WTC11 (cell line): ENCODE measurements at regions not wholly inside any gene's neighbourhood (a gene's known extent, or its start where the extent isn't known, plus 50 kb on each side); places are given as distances from the start of the nearest gene placed in this dataset.
A peak's percentile ranks its signal among the peaks of the same experiment; 100 is the strongest.

Source experiments
- ATAC-seq: fragments of 200-7000 bp; cut with Tn5 transposase; 2 replicates; pipeline ENCODE4 v1.10.0; 2021; ENCODE audit warnings: mild to moderate bottlenecking, moderate library complexity
- CTCF ChIA-PET: fragments of 300-600 bp; sonication (Branson Sonifier 250); formaldehyde crosslinking; loops from one replicate; lab custom pipeline; 2021; ENCODE audit warnings: antibody characterized with exemption; lab: Charles Lee
- POLR2A ChIA-PET: fragments of 350-600 bp; sonication (Branson Sonifier 250); formaldehyde crosslinking; loops from one replicate; lab custom pipeline; 2021; ENCODE audit warnings: antibody characterized with exemption; lab: Charles Lee
- DNase-seq: peaks from one replicate; pipeline ENCODE4 v3.0.0; 2021; ENCODE audit warnings: low spot score
- H3K27ac Mint-ChIP-seq: 2 replicates; pipeline ENCODE4 v1.8.0; 2021; ENCODE audit warnings: mixed read lengths
- H3K27me3 Mint-ChIP-seq: 2 replicates; pipeline ENCODE4 v1.8.0; 2021; ENCODE audit warnings: low read depth, mild to moderate bottlenecking, moderate library complexity, mixed read lengths
- H3K36me3 Mint-ChIP-seq: 2 replicates; pipeline ENCODE4 v1.8.0; 2021; ENCODE audit warnings: mixed read lengths
- H3K4me1 Mint-ChIP-seq: 2 replicates; pipeline ENCODE4 v1.8.0; 2022; ENCODE audit warnings: mixed read lengths
- H3K4me3 Mint-ChIP-seq: 2 replicates; pipeline ENCODE4 v1.8.0; 2021; ENCODE audit warnings: mild to moderate bottlenecking, moderate library complexity, mixed read lengths
- H3K9me3 Mint-ChIP-seq: 2 replicates; pipeline ENCODE4 v1.8.0; 2021; ENCODE audit warnings: mixed read lengths
- AFF4 ChIP-seq: sonication (generic); formaldehyde crosslinking; IDR thresholded peaks from 2 replicates; pipeline ENCODE4 v1.8.1; 2023; ENCODE audit warnings: mild to moderate bottlenecking, missing genetic modification reagents, borderline replicate concordance
- ATF3 ChIP-seq: sonication (generic); formaldehyde crosslinking; conservative IDR thresholded peaks from 2 replicates; pipeline ENCODE4 v1.8.1; 2022; ENCODE audit warnings: mild to moderate bottlenecking, missing genetic modification reagents
- CREM ChIP-seq: sonication (generic); formaldehyde crosslinking; IDR thresholded peaks from 2 replicates; pipeline ENCODE4 v1.8.1; 2022; ENCODE audit warnings: mild to moderate bottlenecking, missing genetic modification reagents, moderate library complexity
- ETV6 ChIP-seq: sonication (generic); formaldehyde crosslinking; IDR thresholded peaks from 2 replicates; pipeline ENCODE4 v1.8.1; 2022; ENCODE audit warnings: mild to moderate bottlenecking, missing genetic modification reagents
- FOXJ3 ChIP-seq: sonication (generic); formaldehyde crosslinking; IDR thresholded peaks from 2 replicates; pipeline ENCODE4 v1.9.0; 2021; ENCODE audit warnings: missing genetic modification reagents, mild to moderate bottlenecking, borderline replicate concordance
- FOXK1 ChIP-seq: sonication (generic); formaldehyde crosslinking; IDR thresholded peaks from 2 replicates; pipeline ENCODE4 v1.8.0; 2022; ENCODE audit warnings: mild to moderate bottlenecking, moderate library complexity, missing genetic modification reagents
- HMGA2 ChIP-seq: fragments of 250-450 bp; sonication (Bioruptor Pico); IDR thresholded peaks from 2 replicates; pipeline ENCODE4 v1.4.0; 2021; ENCODE audit warnings: mild to moderate bottlenecking, moderate library complexity
- OVOL2 ChIP-seq: fragments of 250-450 bp; sonication (Bioruptor Pico); IDR thresholded peaks from 2 replicates; pipeline ENCODE4 v1.9.0; 2021; ENCODE audit warnings: mild to moderate bottlenecking, borderline replicate concordance
- PREB ChIP-seq: sonication (generic); formaldehyde crosslinking; IDR thresholded peaks from 2 replicates; pipeline ENCODE4 v1.8.1; 2022; ENCODE audit warnings: mild to moderate bottlenecking, missing genetic modification reagents, moderate library complexity, borderline replicate concordance
- RORB ChIP-seq: fragments of 250-450 bp; sonication (Bioruptor Pico); IDR thresholded peaks from 2 replicates; pipeline ENCODE4 v1.9.0; 2021; ENCODE audit warnings: mild to moderate bottlenecking
- SOX15 ChIP-seq: fragments of 250-450 bp; sonication (Bioruptor Pico); IDR thresholded peaks from 2 replicates; pipeline ENCODE4 v1.9.0; 2021; ENCODE audit warnings: mild to moderate bottlenecking
- SP1 ChIP-seq: sonication (generic); formaldehyde crosslinking; conservative IDR thresholded peaks from 2 replicates; pipeline ENCODE4 v1.8.1; 2022; ENCODE audit warnings: missing genetic modification reagents
- STAT6 ChIP-seq: sonication (generic); formaldehyde crosslinking; conservative IDR thresholded peaks from 2 replicates; pipeline ENCODE4 v1.8.1; 2023; ENCODE audit warnings: mild to moderate bottlenecking, low read depth, missing genetic modification reagents, moderate library complexity
- TCF7 ChIP-seq: sonication (generic); formaldehyde crosslinking; IDR thresholded peaks from 2 replicates; pipeline ENCODE4 v1.8.0; 2022; ENCODE audit warnings: mild to moderate bottlenecking, low read depth, missing genetic modification reagents, moderate library complexity
- ZNF281 ChIP-seq: sonication (generic); formaldehyde crosslinking; IDR thresholded peaks from 2 replicates; pipeline ENCODE4 v1.8.0; 2023; ENCODE audit warnings: mild to moderate bottlenecking, missing genetic modification reagents
- TF ChIP-seq, protein P1 (sequence below): sonication (generic); formaldehyde crosslinking; IDR thresholded peaks from 2 replicates; pipeline ENCODE4 v1.8.1; 2022; ENCODE audit warnings: low read depth, missing genetic modification reagents, borderline replicate concordance
- TF ChIP-seq, protein P2 (sequence below): sonication (generic); formaldehyde crosslinking; IDR thresholded peaks from 2 replicates; pipeline ENCODE4 v1.8.0; 2023; ENCODE audit warnings: missing genetic modification reagents, mild to moderate bottlenecking, borderline replicate concordance

DNA sequence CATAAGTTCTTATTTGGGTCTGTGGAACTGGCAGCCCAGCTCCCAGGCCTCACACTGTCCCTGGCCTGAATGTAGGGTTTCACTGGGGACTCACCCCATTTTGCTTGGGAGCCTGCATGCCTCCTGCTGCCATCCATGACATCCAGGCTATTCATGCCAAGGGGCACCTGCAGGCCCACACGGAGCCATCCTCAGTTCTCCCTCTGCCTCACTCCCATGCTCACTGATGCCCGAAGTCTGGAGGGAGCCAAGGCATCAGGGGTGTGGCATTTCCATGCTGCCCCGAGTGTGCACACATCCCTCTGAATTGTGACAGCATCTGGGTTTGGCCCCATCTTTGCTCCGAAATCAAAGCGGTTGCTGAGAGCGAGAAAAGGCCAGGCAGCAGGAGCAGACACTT lies 67.4 kb upstream of the ZNF804A start (continued):
- TF ChIP-seq OVOL2 (CRISPR knock-in tag), result no peak
- TF ChIP-seq FOXJ3 (CRISPR knock-in tag), result no peak
- TF ChIP-seq, all 79 proteins: peak for 0

GRCh38 chr2:184532551-184532950 lies 65.8 kb upstream of the ZNF804A start:
- CTCF ChIA-PET, result no interaction called here
- H3K27ac Mint-ChIP-seq, result no peak overlapping the region
- no peaks in the 10 kb centered on the region; the same call in 1 of the 2 replicates for H3K27me3 Mint-ChIP-seq
- no peak overlapping the region for H3K4me3 Mint-ChIP-seq
- peaks cover 19% of the 10 kb centered on the region for H3K36me3 Mint-ChIP-seq
- peaks cover 30% of the 10 kb centered on the region for H3K9me3 Mint-ChIP-seq
- TF ChIP-seq ZNF281, result no peak
- TF ChIP-seq SP1 (CRISPR knock-in tag), result no peak
- TF ChIP-seq ATF3, result no peak
- TF ChIP-seq HMGA2 (CRISPR knock-in tag), result no peak
- TF ChIP-seq CREM (CRISPR knock-in tag), result no peak
- no peak for TF ChIP-seq PREB
- no peak for TF ChIP-seq TCF7 (CRISPR knock-in tag)
- TF ChIP-seq STAT6 (CRISPR knock-in tag), result no peak
- TF ChIP-seq, protein P1, sequence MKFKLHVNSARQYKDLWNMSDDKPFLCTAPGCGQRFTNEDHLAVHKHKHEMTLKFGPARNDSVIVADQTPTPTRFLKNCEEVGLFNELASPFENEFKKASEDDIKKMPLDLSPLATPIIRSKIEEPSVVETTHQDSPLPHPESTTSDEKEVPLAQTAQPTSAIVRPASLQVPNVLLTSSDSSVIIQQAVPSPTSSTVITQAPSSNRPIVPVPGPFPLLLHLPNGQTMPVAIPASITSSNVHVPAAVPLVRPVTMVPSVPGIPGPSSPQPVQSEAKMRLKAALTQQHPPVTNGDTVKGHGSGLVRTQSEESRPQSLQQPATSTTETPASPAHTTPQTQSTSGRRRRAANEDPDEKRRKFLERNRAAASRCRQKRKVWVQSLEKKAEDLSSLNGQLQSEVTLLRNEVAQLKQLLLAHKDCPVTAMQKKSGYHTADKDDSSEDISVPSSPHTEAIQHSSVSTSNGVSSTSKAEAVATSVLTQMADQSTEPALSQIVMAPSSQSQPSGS (CRISPR knock-in tag), result no peak
- no peak for TF ChIP-seq ETV6 (CRISPR knock-in tag)
- TF ChIP-seq RORB (CRISPR knock-in tag), result no peak
- TF ChIP-seq, all 79 proteins: peak for 0
- no peaks in the 10 kb centered on the region for H3K4me1 Mint-ChIP-seq
- POLR2A ChIA-PET, result no interaction called here
- ATAC-seq (no peak), DNase-seq (no peak)

- ChIA-PET POLR2A (no interaction called here), CTCF (no interaction called here)
- no peaks in the 10 kb centered on the region for H3K27me3 Mint-ChIP-seq
- H3K4me1 Mint-ChIP-seq, result no peaks in the 10 kb centered on the region
- 0 out of 2 replicates have a peak overlapping the region, but pooled peaks have one; percentile 14 for H3K27ac Mint-ChIP-seq
- no peak for ATAC-seq
- peaks cover 7% of the 10 kb centered on the region; the same call in 1 of the 2 replicates for H3K9me3 Mint-ChIP-seq
- no peaks in the 10 kb centered on the region; the same call in 1 of the 2 replicates for H3K36me3 Mint-ChIP-seq
- H3K4me3 Mint-ChIP-seq, result no peak overlapping the region
- DNase-seq, result no peak
- TF ChIP-seq HMGA2 (CRISPR knock-in tag) (no peak), SOX15 (no peak), AFF4 (CRISPR knock-in tag) (no peak), FOXK1 (no peak)
- TF ChIP-seq, protein P2, sequence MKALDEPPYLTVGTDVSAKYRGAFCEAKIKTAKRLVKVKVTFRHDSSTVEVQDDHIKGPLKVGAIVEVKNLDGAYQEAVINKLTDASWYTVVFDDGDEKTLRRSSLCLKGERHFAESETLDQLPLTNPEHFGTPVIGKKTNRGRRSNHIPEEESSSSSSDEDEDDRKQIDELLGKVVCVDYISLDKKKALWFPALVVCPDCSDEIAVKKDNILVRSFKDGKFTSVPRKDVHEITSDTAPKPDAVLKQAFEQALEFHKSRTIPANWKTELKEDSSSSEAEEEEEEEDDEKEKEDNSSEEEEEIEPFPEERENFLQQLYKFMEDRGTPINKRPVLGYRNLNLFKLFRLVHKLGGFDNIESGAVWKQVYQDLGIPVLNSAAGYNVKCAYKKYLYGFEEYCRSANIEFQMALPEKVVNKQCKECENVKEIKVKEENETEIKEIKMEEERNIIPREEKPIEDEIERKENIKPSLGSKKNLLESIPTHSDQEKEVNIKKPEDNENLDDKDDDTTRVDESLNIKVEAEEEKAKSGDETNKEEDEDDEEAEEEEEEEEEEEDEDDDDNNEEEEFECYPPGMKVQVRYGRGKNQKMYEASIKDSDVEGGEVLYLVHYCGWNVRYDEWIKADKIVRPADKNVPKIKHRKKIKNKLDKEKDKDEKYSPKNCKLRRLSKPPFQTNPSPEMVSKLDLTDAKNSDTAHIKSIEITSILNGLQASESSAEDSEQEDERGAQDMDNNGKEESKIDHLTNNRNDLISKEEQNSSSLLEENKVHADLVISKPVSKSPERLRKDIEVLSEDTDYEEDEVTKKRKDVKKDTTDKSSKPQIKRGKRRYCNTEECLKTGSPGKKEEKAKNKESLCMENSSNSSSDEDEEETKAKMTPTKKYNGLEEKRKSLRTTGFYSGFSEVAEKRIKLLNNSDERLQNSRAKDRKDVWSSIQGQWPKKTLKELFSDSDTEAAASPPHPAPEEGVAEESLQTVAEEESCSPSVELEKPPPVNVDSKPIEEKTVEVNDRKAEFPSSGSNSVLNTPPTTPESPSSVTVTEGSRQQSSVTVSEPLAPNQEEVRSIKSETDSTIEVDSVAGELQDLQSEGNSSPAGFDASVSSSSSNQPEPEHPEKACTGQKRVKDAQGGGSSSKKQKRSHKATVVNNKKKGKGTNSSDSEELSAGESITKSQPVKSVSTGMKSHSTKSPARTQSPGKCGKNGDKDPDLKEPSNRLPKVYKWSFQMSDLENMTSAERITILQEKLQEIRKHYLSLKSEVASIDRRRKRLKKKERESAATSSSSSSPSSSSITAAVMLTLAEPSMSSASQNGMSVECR (CRISPR knock-in tag), result no peak
These were observed 63.3 kb upstream of the ZNF804A start for GRCh38 chr2:184534986-184535385.
